22Rv1 (cell line): ENCODE measurements at regions not wholly inside any gene's neighbourhood (a gene's known extent, or its start where the extent isn't known, plus 50 kb on each side); places are given as distances from the start of the nearest gene placed in this dataset.
"Not testable (repeated sequence)": the region's sequence is repeated elsewhere in the genome, so short reads cannot be mapped to it uniquely, and the experiment has no call there.

ENCODE experiments used
- CTCF ChIP-seq: fragments of 450-650 bp; IDR thresholded peaks from 2 replicates; pipeline ENCODE4 v1.5.1; 2017; ENCODE audit warnings: mild to moderate bottlenecking
- ZFX ChIP-seq: fragments of 450-650 bp; IDR thresholded peaks from 2 replicates; pipeline ENCODE4 v1.6.1; 2017; ENCODE audit warnings: antibody characterized with exemption, borderline replicate concordance

DNA sequence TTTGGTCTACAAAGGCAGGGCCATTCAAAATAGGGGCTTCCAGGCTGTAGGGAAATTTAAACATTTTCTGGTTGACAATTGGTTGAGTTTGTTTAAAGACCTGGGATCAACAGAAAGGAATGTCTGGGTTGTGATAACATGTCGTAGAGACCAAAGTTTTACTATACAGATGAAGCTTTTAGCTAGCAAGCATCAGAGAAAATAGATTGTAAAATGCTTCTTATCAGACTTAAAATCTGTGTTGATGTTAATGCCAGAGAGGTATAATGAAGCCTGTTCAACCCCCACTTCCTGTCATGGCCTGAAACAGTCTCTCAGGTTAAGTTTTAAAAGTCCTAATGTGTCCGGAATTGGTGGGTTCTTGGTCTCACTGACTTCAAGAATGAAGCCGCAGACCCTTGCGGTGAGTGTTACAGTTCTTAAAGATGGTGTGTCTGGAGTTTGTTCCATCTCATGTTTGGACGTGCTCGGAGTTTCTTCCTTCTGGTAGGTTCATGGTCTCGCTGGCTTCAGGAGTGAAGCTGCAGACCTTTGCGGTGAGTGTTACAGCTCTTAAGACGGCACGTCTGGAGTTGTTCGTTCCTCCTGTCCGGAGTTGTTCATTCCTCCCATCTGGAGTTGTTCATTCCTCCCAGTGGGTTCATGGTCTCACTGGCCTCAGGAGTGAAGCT lies 86.5 kb upstream of the HMCN1 start:
- not testable (repeated sequence) for TF ChIP-seq CTCF, ZFX
